Kidney epithelial cell (primary cell): ENCODE measurements at regions not wholly inside any gene's neighbourhood (a gene's known extent, or its start where the extent isn't known, plus 50 kb on each side); places are given as distances from the start of the nearest gene placed in this dataset.

Experiments used
- DNase-seq: peaks from one replicate; pipeline ENCODE4 v3.0.0-alpha.2; 2010; ENCODE audit warnings: low read depth
- H3K27me3 ChIP-seq: 2 replicates; pipeline ENCODE4 v1.6.0; 2011; ENCODE audit warnings: low read length; ENCODE audit not compliant: control insufficient read depth, insufficient read depth
- H3K36me3 ChIP-seq: 2 replicates; pipeline ENCODE4 v1.5.1; 2011; ENCODE audit warnings: low read length; ENCODE audit not compliant: control insufficient read depth, insufficient read depth
- H3K4me3 ChIP-seq: 2 replicates; pipeline ENCODE4 v1.5.1; 2011; ENCODE audit warnings: low read depth, mild to moderate bottlenecking, control low read depth, low read length
- CTCF ChIP-seq: IDR thresholded peaks from 2 replicates; pipeline ENCODE4 v1.5.1; 2011; ENCODE audit warnings: mild to moderate bottlenecking, moderate library complexity, low read length, control low read depth, inconsistent platforms; ENCODE audit not compliant: insufficient read depth, poor library complexity, severe bottlenecking

GRCh38 chr5:38752012-38752536 lies 93.7 kb upstream of the OSMR start:
- DNase-seq, result no peak

DNA sequence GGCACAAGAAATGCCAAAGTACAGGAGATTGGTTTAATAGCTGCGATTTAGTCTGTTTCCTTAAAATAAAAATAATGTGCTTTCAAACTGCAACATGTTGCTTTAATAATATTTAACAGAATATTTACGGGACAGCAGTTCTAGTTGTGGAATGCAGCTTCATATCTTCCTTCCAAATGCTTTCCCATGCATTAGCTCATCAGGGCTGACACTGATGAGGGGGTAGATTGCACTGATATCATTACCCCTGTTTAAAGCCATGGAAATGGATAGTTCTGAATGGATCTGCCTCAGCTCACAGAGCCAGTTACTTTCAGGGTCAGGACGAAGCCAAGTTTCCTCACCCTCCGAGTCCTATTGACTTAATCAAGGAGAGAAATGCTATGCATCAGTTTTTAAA lies 93.2 kb upstream of the OSMR start:
- no peak overlapping the region for H3K4me3 ChIP-seq
- no peak for TF ChIP-seq CTCF
- DNase-seq, result no peak
- peaks cover 1% of the 10 kb centered on the region for H3K36me3 ChIP-seq
- no peaks in the 10 kb centered on the region for H3K27me3 ChIP-seq

More at GRCh38 chr5:38752012-38752536, 93.7 kb upstream of the OSMR start:
- no peak for TF ChIP-seq CTCF
- H3K4me3 ChIP-seq, result no peak overlapping the region
- H3K27me3 ChIP-seq, result no peaks in the 10 kb centered on the region
- H3K36me3 ChIP-seq, result no peaks in the 10 kb centered on the region

DNA sequence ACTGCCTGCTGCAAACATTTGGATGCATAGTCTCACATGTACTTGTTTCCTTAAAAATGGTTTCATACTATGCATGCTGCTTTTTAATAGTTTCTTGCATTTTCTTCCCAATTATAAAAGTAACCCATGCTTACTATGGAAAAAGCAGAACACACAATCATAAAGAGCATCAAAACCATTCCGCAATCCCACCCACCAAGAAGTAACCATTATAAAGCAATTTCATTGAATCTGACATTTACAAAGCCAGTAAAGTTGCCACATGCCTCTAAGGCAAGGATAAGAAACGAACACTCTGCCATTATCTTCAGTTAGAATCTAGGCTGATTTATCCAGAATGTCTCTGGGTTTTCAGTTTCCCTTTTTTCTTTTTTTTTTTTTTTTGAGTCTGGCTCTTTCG lies 92.7 kb upstream of the OSMR start:
- H3K36me3 ChIP-seq, result peaks cover 1% of the 10 kb centered on the region
- H3K27me3 ChIP-seq, result no peaks in the 10 kb centered on the region
- no peak for TF ChIP-seq CTCF
- no peak for DNase-seq
- H3K4me3 ChIP-seq, result no peak overlapping the region

DNA sequence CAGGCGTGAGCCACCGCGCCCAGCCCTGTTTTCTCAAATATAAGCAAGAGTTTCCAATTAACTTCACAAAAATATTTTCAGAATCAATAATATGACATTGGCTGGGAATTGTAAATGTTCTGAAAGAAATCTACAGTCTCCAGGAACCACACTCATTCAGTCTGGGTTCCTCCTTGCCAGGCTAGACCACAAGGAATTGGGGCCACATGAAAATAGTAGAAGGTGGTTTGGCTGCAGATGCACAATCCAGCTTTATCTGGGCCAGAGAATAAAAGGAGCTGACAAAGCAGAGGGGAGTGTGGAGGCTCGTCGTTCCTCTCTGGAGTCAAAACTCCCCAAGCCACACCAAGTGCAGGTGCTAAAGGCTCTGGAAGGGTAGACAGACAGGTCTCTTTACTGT lies 92.0 kb upstream of the OSMR start:
- H3K36me3 ChIP-seq, result peaks cover 1% of the 10 kb centered on the region
- H3K27me3 ChIP-seq, result no peaks in the 10 kb centered on the region
- DNase-seq, result no peak
- TF ChIP-seq CTCF, result no peak
- H3K4me3 ChIP-seq, result no peak overlapping the region

GRCh38 chr5:38755181-38755580 lies 90.6 kb upstream of the OSMR start:
- Histone ChIP-seq H3K4me3 (no peak overlapping the region), H3K36me3 (peaks cover 1% of the 10 kb centered on the region), H3K27me3 (no peaks in the 10 kb centered on the region)
- no peak for TF ChIP-seq CTCF
- DNase-seq, result no peak

- peaks cover 1% of the 10 kb centered on the region for H3K36me3 ChIP-seq
- no peak overlapping the region for H3K4me3 ChIP-seq
- DNase-seq, result no peak
- no peak for TF ChIP-seq CTCF
- H3K27me3 ChIP-seq, result no peaks in the 10 kb centered on the region
Observed at GRCh38 chr5:38756068-38756467, 89.7 kb upstream of the OSMR start.
